ENCODE measurements at regions not wholly inside any gene's neighbourhood (a gene's known extent, or its start where the extent isn't known, plus 50 kb on each side); places are given as distances from the start of the nearest gene placed in this dataset.

DNA sequence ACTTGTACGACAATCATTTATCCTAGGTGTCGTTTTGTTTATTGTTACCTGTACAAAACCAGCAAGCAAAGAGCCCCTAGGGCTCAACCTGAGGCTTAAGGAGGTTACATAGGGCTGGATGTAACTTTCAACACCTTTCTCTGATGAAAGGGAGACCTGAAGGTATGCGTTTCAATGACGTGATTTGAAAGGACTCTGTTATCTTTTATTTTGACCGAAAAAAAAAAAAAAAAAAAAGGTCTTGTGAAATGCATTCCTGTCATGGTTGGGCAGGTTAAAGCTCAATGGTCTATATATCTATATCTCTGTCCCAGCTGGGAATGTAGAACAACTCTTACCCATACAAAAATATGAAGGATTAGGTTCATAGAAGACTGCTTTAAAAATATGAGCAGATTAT lies 78.7 kb upstream of the SASH1 start:
- no peak for DNase-seq

DNA sequence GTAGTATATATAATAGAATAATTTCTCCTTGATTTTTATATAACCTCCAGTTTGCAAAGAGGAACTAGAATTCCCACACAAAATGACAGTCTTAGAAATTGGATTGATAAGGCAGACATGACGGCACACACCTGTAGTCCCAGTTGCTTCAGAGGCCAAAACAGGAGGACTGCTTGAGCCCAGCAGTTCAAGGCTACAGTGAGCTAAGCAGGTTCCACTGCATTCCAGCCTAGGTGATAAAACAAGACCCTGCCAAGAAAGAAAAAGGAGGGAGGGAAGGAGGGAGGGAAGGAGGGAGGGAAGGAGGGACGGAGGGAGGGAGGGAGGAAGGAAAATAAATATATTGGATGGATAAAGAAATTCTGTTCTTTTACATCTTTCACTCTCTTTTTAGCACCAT lies 77.6 kb upstream of the SASH1 start:
- no peak for DNase-seq

DNA sequence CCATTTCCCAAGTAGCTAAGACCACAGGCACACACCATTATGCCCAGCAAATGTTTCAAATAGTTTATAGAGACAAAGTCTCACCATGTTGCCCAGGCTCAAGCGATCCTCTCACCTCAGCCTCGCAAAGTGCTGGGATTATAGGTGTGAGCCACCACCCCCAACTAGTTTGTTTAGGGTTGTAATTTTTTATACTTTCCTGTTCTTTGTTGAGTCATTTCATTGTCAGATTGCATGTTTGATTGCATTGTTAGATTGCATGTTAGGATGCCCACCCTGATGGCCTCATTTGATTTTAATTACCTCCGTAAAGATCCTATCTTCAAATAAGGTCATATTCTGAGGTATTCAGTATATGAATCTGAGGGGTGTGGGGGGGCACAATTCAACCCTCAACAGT lies 73.3 kb upstream of the SASH1 start:
- no peak for DNase-seq

DNA sequence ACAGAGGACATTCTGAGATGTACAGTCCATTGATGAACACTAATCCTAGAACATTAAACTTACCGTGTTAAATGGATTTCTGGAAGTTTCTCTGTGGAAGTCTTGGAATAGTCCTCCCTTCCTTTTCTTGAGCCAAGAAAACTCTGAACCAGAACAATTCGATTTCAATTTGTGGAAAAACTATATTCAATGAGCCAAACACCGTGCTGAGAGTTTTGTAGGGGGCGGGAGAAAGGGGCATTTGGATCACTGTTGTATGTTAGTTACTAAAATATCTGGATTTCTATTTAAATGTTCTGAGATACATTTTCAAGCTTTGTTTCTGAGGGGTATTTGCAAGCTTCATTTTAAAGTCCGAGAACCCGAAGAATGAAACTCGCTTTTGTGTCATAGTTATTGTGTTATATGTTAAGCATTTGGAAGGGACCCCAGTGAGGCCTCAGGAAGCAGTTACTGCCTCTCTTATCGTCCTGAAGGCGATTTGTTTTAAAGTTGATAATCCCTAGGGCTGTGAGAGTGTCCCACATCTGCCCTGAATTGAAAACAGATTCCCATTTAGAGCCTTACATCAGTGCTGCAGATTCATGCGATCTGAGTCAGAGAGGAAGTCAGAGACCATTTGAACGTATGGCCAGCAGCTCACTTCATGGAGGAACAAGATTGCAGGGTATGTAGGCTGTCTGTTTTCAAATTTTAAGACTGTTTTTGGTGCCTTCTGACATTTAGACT lies 70.8 kb upstream of the SASH1 start:
- no peak for DNase-seq

GRCh38 chr6:148272597-148272996 lies 70.0 kb upstream of the SASH1 start:
- no peak for DNase-seq

GRCh38 chr6:148273962-148274752 lies 68.5 kb upstream of the SASH1 start:
- no peak for DNase-seq

GRCh38 chr6:148274809-148275208 lies 67.8 kb upstream of the SASH1 start:
- no peak for DNase-seq

- no peak for DNase-seq
Observed at GRCh38 chr6:148285205-148285604, 57.4 kb upstream of the SASH1 start.

DNA sequence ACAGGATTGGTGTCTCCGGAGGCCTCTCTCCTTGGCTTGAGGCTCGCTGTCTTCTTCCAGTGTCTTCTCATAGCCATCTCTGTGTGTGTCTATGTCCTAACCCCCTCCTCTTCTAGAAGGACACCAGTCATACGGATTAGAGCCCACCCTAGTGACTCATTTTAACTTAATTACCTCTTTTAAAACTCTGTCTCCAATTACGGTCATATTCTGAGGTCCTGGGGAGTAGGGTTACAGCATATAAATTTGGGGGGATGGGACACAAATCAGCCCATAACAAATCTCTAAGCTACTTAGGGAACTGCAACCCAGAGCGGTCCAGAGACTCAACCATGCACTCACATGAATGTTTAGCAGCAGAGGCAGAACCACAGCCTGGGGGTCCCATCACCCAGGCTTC lies 56.1 kb upstream of the SASH1 start:
- no peak for DNase-seq

GRCh38 chr6:148287623-148288333 lies 54.9 kb upstream of the SASH1 start:
- DNase-seq: no peak

- no peak for DNase-seq
Observed at GRCh38 chr6:148288541-148288940, 54.1 kb upstream of the SASH1 start.

DNA sequence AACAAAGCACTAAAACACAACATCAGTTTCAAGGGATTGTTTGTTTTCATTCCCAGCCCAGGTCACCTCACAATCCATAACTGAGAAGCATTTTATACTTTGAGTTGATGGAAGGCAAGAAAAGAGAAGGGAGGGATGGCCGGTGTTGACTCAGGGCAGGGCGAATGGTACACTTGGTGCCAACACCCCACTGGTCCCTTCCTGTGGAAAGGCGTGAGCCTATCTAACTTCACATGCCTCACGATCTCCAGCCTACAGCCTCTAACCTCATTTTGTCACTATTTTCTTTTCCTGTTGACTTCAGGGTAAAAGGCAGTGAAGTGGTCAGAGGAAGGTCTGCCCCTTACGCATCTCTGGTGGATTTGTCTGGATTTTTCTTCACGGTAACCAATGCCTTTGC lies 53.5 kb upstream of the SASH1 start:
- DNase-seq: no peak

GRCh38 chr6:148291876-148292275 lies 50.8 kb upstream of the SASH1 start:
- no peak for DNase-seq
